Activated CD4-positive, alpha-beta T cell treated with anti-CD3 and anti-CD28 coated beads for 36 hours (primary cell): ENCODE measurements at regions not wholly inside any gene's neighbourhood (a gene's known extent, or its start where the extent isn't known, plus 50 kb on each side); places are given as distances from the start of the nearest gene placed in this dataset.
"Not testable (repeated sequence)": the region's sequence is repeated elsewhere in the genome, so short reads cannot be mapped to it uniquely, and the experiment has no call there.

ENCODE experiments used
- ATAC-seq: fragments of 200-7000 bp; cut with Tn5 transposase; one replicate; pipeline ENCODE4 v1.10.0; 2021; ENCODE audit warnings: mild to moderate bottlenecking, moderate library complexity
- CTCF ChIA-PET: fragments of 350-600 bp; sonication (Branson Sonifier 250); formaldehyde crosslinking; loops from one replicate; lab custom pipeline; 2021; ENCODE audit warnings: antibody characterized with exemption; lab: Charles Lee
- POLR2A ChIA-PET: fragments of 350-600 bp; sonication (Branson Sonifier 250); formaldehyde crosslinking; loops from one replicate; lab custom pipeline; 2021; ENCODE audit warnings: antibody characterized with exemption, inconsistent platforms; lab: Charles Lee
- DNase-seq: peaks from one replicate; pipeline ENCODE4 v3.0.0-alpha.2; 2020
- H3K27ac Mint-ChIP-seq: one replicate; pipeline ENCODE4 v1.8.0; 2021; ENCODE audit warnings: mixed read lengths
- H3K27me3 Mint-ChIP-seq: one replicate; pipeline ENCODE4 v1.8.0; 2021; ENCODE audit warnings: mixed read lengths
- H3K36me3 Mint-ChIP-seq: one replicate; pipeline ENCODE4 v1.8.0; 2021; ENCODE audit warnings: low read depth, mixed read lengths
- H3K4me1 Mint-ChIP-seq: one replicate; pipeline ENCODE4 v1.8.0; 2021; ENCODE audit warnings: mixed read lengths
- H3K4me3 Mint-ChIP-seq: one replicate; pipeline ENCODE4 v1.8.0; 2021; ENCODE audit warnings: mild to moderate bottlenecking, moderate library complexity, mixed read lengths
- H3K9me3 Mint-ChIP-seq: one replicate; pipeline ENCODE4 v1.8.0; 2021; ENCODE audit warnings: low read depth, mixed read lengths
- intact Hi-C, 2 experiments: fragments of 100-400 bp; cut with DNase I in 1 of 2; cut with micrococcal nuclease in 1 of 2; formaldehyde crosslinking; loops; one replicate each; pipeline versions ENCODE4 v1.14.2 to v1.15.1; 2022 to 2024; cut with DNase I, micrococcal nuclease

DNA sequence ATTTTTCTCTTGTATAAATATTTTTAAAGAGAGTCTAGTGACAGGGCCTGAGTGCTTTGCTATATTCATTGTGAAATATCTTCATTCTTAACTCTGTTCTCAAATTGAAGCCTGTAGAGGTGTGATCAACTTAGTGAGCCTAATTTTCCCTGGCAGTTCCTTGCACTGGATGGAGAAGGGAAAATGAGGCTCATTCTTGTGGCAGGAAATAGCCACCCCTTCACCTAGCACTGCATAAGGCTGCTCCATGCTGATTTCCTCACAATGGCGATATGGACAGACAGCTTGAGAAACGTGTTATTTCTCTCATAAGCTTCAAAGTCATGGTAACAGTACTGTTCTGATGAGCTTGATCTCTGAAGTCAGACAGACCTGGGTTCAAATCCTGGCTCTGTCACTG, 146.2 kb downstream of the AKAP11 start:
- Mint-ChIP-seq H3K4me1 (peaks cover 36% of the 10 kb centered on the region), H3K4me3 (no peak overlapping the region), H3K9me3 (peaks cover 2% of the 10 kb centered on the region), H3K27ac (no peak overlapping the region), H3K36me3 (peaks cover 27% of the 10 kb centered on the region), H3K27me3 (no peaks in the 10 kb centered on the region)
- POLR2A ChIA-PET = no interaction called here
- intact Hi-C loops = no loop called here
- CTCF ChIA-PET = no interaction called here
- no peak for ATAC-seq
- no peak for DNase-seq

GRCh38 chr13:42420304-42420703, 148.4 kb downstream of the AKAP11 start:
- ChIA-PET CTCF (interaction anchor here (0.6 to 0.9 kb wide), 2 partner anchors 16 to 21 kb away, joined by 3 read pairs; no protein-coding TSS in a partner anchor), POLR2A (interaction anchor here (1.0 kb wide), 1 partner anchor 43 kb away, joined by 5 read pairs; no protein-coding TSS in a partner anchor)
- no peak overlapping the region for H3K4me3 Mint-ChIP-seq
- peaks cover 10% of the 10 kb centered on the region for H3K9me3 Mint-ChIP-seq
- H3K4me1 Mint-ChIP-seq = peaks cover 33% of the 10 kb centered on the region
- H3K27me3 Mint-ChIP-seq = no peaks in the 10 kb centered on the region
- peak; percentile 77 for DNase-seq
- H3K27ac Mint-ChIP-seq = no peak overlapping the region
- H3K36me3 Mint-ChIP-seq = peaks cover 29% of the 10 kb centered on the region
- ATAC-seq = peak; percentile 85
- intact Hi-C loops = no loop called here

DNA sequence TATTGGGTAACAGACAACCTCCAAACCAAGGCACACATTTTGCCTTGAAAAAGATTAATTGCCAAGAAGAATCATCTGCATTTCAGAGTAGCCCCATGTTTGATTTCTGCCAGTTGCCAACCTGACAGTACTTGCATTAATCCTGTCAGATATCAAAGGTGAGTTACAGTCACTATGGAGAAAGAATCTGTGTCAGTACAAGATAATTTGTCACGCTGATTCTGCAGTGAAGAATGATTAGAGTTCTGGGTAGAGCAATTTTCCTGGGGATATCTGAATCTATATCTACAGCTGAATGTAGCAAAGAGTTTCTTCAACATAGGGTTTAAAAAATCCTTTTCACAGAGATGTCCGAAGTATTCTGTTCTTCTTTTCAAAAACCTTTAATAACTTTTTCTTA, 150.7 kb downstream of the AKAP11 start:
- intact Hi-C loops = no loop called here
- H3K27ac Mint-ChIP-seq = no peak overlapping the region
- no peaks in the 10 kb centered on the region for H3K27me3 Mint-ChIP-seq
- H3K4me3 Mint-ChIP-seq = no peak overlapping the region
- DNase-seq (no peak), ATAC-seq (no peak)
- CTCF ChIA-PET = no interaction called here
- POLR2A ChIA-PET = no interaction called here
- peaks cover 26% of the 10 kb centered on the region for H3K36me3 Mint-ChIP-seq
- peaks cover 10% of the 10 kb centered on the region for H3K9me3 Mint-ChIP-seq
- H3K4me1 Mint-ChIP-seq = peaks cover 29% of the 10 kb centered on the region

GRCh38 chr13:42424182-42424581, 149.8 kb upstream of the TNFSF11 start:
- peaks cover 18% of the 10 kb centered on the region for H3K4me1 Mint-ChIP-seq
- DNase-seq (no peak), ATAC-seq (no peak)
- no peaks in the 10 kb centered on the region for H3K27me3 Mint-ChIP-seq
- peaks cover 26% of the 10 kb centered on the region for H3K36me3 Mint-ChIP-seq
- CTCF ChIA-PET = interaction anchor here (0.7 to 0.9 kb wide), 2 partner anchors 29 to 48 kb away, joined by 3 read pairs; no protein-coding TSS in a partner anchor
- intact Hi-C loops = no loop called here
- no peak overlapping the region for H3K27ac Mint-ChIP-seq
- peaks cover 10% of the 10 kb centered on the region for H3K9me3 Mint-ChIP-seq
- no peak overlapping the region for H3K4me3 Mint-ChIP-seq
- POLR2A ChIA-PET = no interaction called here

DNA sequence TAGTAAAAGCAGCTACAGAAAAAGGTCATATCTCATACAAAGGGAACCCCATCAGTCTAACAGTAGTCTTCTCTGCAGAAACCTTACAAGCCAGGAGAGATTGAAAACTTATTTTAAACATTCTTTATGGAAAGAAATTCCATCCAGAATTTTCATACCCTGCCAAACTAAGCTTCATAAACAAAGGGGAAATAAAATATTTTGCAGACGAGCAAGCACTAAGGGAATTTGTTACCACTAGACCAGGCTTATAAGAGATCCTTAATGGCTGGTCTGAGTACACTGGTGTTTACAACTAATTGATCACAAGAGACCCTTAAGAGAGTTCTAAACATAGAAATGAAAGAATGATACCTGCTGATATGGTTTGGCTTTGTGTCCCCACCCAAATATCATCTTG, 128.6 kb upstream of the TNFSF11 start:
- no peak for ATAC-seq
- H3K27me3 Mint-ChIP-seq = no peaks in the 10 kb centered on the region
- CTCF ChIA-PET = no interaction called here

GRCh38 chr13:42446597-42446996, 127.4 kb upstream of the TNFSF11 start:
- POLR2A ChIA-PET, intact Hi-C loops: not testable (repeated sequence)
- H3K36me3 Mint-ChIP-seq = peaks cover 58% of the 10 kb centered on the region

More for the DNA sequence above, 128.6 kb upstream of the TNFSF11 start:
- DNase-seq = no peak
- no peak overlapping the region for H3K27ac Mint-ChIP-seq
- POLR2A ChIA-PET = no interaction called here
- H3K36me3 Mint-ChIP-seq = peaks cover 63% of the 10 kb centered on the region
- intact Hi-C loops = no loop called here
- H3K9me3 Mint-ChIP-seq = peaks cover 37% of the 10 kb centered on the region
- no peak overlapping the region for H3K4me3 Mint-ChIP-seq
- H3K4me1 Mint-ChIP-seq = peaks cover 14% of the 10 kb centered on the region

DNA sequence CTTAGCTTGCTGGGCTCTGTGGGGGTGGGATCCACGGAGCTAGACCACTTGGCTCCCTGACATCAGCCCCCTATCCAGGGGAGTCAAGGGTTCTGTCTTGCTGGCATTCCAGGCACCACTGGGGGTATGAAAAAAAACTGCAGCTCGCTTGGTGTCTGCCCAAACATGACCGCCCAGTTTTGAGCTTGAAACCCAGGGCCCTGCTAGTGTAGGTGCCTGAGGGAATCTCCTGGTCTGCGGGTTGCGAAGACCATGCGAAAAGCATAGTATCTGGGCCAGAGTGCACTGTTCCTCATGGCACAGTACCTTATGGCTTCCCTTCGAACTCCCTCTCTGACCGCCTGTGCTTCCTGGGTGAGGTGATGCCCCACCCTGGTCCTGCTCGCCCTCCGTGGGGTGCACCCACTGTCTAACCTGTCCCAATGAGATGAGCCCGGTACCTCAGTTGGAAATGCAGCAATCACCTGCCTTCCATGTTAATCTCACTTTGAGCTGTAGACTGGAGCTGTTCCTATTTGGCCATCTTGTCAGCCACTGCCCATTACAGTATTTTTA, 120.8 kb upstream of the TNFSF11 start:
- H3K9me3 Mint-ChIP-seq = peaks cover 5% of the 10 kb centered on the region
- H3K27ac Mint-ChIP-seq = no peak overlapping the region
- no peak for ATAC-seq
- no peak overlapping the region for H3K4me3 Mint-ChIP-seq
- ChIA-PET POLR2A (no interaction called here), CTCF (interaction anchor here (0.6 to 0.8 kb wide), 6 partner anchors 9 to 1377 kb away, joined by 3 to 4 read pairs (median 3); no protein-coding TSS in a partner anchor)
- peaks cover 19% of the 10 kb centered on the region for H3K4me1 Mint-ChIP-seq
- DNase-seq = no peak
- peaks cover 6% of the 10 kb centered on the region for H3K36me3 Mint-ChIP-seq
- intact Hi-C loops = no loop called here
- no peaks in the 10 kb centered on the region for H3K27me3 Mint-ChIP-seq

More at GRCh38 chr13:42446597-42446996, 127.4 kb upstream of the TNFSF11 start:
- ATAC-seq, H3K27me3 Mint-ChIP-seq, CTCF ChIA-PET, H3K27ac Mint-ChIP-seq, DNase-seq, H3K4me3 Mint-ChIP-seq: not testable (repeated sequence)
- peaks cover 12% of the 10 kb centered on the region for H3K4me1 Mint-ChIP-seq
- peaks cover 39% of the 10 kb centered on the region for H3K9me3 Mint-ChIP-seq

- Mint-ChIP-seq H3K36me3 (peaks cover 8% of the 10 kb centered on the region), H3K4me3 (no peak overlapping the region), H3K27me3 (no peaks in the 10 kb centered on the region), H3K9me3 (peaks cover 5% of the 10 kb centered on the region), H3K27ac (no peak overlapping the region), H3K4me1 (peaks cover 19% of the 10 kb centered on the region)
- CTCF ChIA-PET = interaction anchor here (0.8 kb wide), 1 partner anchor 355 kb away, joined by 3 read pairs; no protein-coding TSS in a partner anchor
- POLR2A ChIA-PET = no interaction called here
- intact Hi-C loops = no loop called here
- no peak for ATAC-seq
- DNase-seq = no peak
Observed at GRCh38 chr13:42454749-42455148, 119.2 kb upstream of the TNFSF11 start.

DNA sequence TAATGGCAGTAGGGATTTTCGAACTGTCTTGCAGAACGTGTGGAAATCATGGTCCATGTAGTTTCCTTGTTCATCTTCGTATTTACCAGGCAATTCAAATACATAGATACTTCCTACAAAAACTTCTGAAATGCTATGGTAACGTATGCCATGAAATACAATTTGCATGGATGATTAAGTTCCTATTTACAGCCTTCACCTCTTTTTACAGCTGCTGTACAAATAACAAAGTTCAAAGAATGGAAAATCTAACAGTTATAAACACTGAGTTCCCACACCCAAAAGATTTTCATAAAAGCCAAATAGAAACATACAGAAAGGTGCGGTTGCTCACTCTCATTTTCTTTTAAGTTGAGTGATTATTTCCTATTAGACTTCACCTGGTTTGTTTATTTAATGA, 115.8 kb upstream of the TNFSF11 start:
- ATAC-seq = no peak

GRCh38 chr13:42466123-42466522, 107.8 kb upstream of the TNFSF11 start:
- peaks cover 19% of the 10 kb centered on the region for H3K4me1 Mint-ChIP-seq
- ATAC-seq (no peak), DNase-seq (no peak)
- H3K27me3 Mint-ChIP-seq = no peaks in the 10 kb centered on the region
- no peak overlapping the region for H3K4me3 Mint-ChIP-seq
- ChIA-PET CTCF (interaction anchor here (0.8 kb wide), 1 partner anchor 28 kb away, joined by 3 read pairs; no protein-coding TSS in a partner anchor), POLR2A (no interaction called here)
- H3K27ac Mint-ChIP-seq = no peak overlapping the region
- H3K9me3 Mint-ChIP-seq = peaks cover 18% of the 10 kb centered on the region
- H3K36me3 Mint-ChIP-seq = peaks cover 30% of the 10 kb centered on the region
- intact Hi-C loops = no loop called here

More for the DNA sequence above, 115.8 kb upstream of the TNFSF11 start:
- H3K4me3 Mint-ChIP-seq = no peak overlapping the region
- H3K36me3 Mint-ChIP-seq = peaks cover 35% of the 10 kb centered on the region
- intact Hi-C loops = no loop called here
- CTCF ChIA-PET = no interaction called here
- DNase-seq = no peak
- peaks cover 13% of the 10 kb centered on the region for H3K4me1 Mint-ChIP-seq
- POLR2A ChIA-PET = no interaction called here
- H3K9me3 Mint-ChIP-seq = peaks cover 15% of the 10 kb centered on the region
- no peaks in the 10 kb centered on the region for H3K27me3 Mint-ChIP-seq
- H3K27ac Mint-ChIP-seq = no peak overlapping the region

DNA sequence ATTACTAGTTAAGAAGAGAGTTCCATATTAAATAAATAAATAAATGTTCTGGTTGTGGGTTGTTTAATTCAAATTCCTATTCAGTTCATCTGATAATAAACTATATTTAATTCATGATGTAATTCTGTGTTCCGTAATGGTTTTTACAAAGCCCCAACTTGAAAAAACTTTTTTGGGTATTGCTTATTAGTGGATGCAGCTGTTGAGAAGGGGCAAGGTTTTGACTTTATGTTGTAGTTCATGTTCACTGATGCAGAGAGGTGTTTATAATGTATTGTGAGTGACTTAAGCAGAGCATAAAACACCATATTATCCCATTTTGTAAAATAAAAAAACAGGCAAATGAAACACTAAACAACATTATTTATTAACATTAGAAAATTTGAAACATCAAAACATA, 107.3 kb upstream of the TNFSF11 start:
- Mint-ChIP-seq H3K4me1 (peaks cover 19% of the 10 kb centered on the region), H3K27me3 (no peaks in the 10 kb centered on the region), H3K36me3 (peaks cover 25% of the 10 kb centered on the region), H3K4me3 (no peak overlapping the region), H3K27ac (no peak overlapping the region), H3K9me3 (peaks cover 15% of the 10 kb centered on the region)
- intact Hi-C loops = no loop called here
- ChIA-PET POLR2A (no interaction called here), CTCF (interaction anchor here (0.8 kb wide), 1 partner anchor 27 kb away, joined by 3 read pairs; no protein-coding TSS in a partner anchor)
- ATAC-seq (no peak), DNase-seq (no peak)

GRCh38 chr13:42474954-42475353, 99.0 kb upstream of the TNFSF11 start:
- Mint-ChIP-seq H3K27me3 (no peaks in the 10 kb centered on the region), H3K4me3 (no peak overlapping the region), H3K36me3 (peaks cover 13% of the 10 kb centered on the region), H3K27ac (peak overlapping the region; percentile 72), H3K9me3 (peaks cover 4% of the 10 kb centered on the region), H3K4me1 (peaks cover 21% of the 10 kb centered on the region)
- DNase-seq = peak; percentile 71
- ChIA-PET POLR2A (interaction anchor here (0.8 to 0.9 kb wide), 2 partner anchors 22 to 120 kb away, joined by 3 to 4 read pairs; no protein-coding TSS in a partner anchor), CTCF (interaction anchor here (0.9 kb wide), 1 partner anchor 13 kb away, joined by 3 read pairs; no protein-coding TSS in a partner anchor)
- ATAC-seq = peak; percentile 79
- intact Hi-C loops = no loop called here
